MM.1S (cell line): ENCODE measurements at regions not wholly inside any gene's neighbourhood (a gene's known extent, or its start where the extent isn't known, plus 50 kb on each side); places are given as distances from the start of the nearest gene placed in this dataset.

Experiments
- DNase-seq: peaks from one replicate; pipeline ENCODE4 v3.0.0-alpha.2; 2015
- H2AFZ ChIP-seq: fragments of 300-600 bp; sonication (generic); 2 replicates; pipeline ENCODE4 v1.6.0; 2016; ENCODE audit warnings: antibody characterized with exemption, low read length
- H3F3A ChIP-seq: fragments of 300-600 bp; sonication (generic); 2 replicates; pipeline ENCODE4 v1.6.1; 2016; ENCODE audit warnings: mild to moderate bottlenecking, antibody characterized with exemption, low read length, moderate library complexity, mixed read lengths; ENCODE audit not compliant: insufficient read depth
- H3K27ac ChIP-seq: fragments of 300-600 bp; sonication (generic); 2 replicates; pipeline ENCODE4 v1.5.1; 2016; ENCODE audit warnings: mild to moderate bottlenecking, low read length
- H3K27me3 ChIP-seq: fragments of 300-600 bp; sonication (generic); replicated peaks from 2 replicates; pipeline ENCODE4 v1.6.0; 2016; ENCODE audit warnings: low read length; ENCODE audit not compliant: insufficient read depth
- H3K36me3 ChIP-seq: fragments of 300-600 bp; sonication (generic); replicated peaks from 2 replicates; pipeline ENCODE4 v1.6.1; 2016; ENCODE audit warnings: mild to moderate bottlenecking, low read length, mixed read lengths; ENCODE audit not compliant: insufficient read depth
- H3K4me1 ChIP-seq: fragments of 300-600 bp; sonication (generic); 2 replicates; pipeline ENCODE4 v1.6.1; 2016; ENCODE audit warnings: low read length, mixed read lengths
- H3K4me2 ChIP-seq: fragments of 300-600 bp; sonication (generic); 2 replicates; pipeline ENCODE4 v1.6.0; 2016; ENCODE audit warnings: low read depth, low read length
- H3K4me3 ChIP-seq: fragments of 300-600 bp; sonication (generic); 2 replicates; pipeline ENCODE4 v1.5.1; 2016; ENCODE audit warnings: low read length, mixed read lengths
- H3K79me2 ChIP-seq: fragments of 300-600 bp; sonication (generic); 2 replicates; pipeline ENCODE4 v1.6.1; 2016; ENCODE audit warnings: mixed run types, low read length, mixed read lengths
- H3K9ac ChIP-seq: fragments of 300-600 bp; sonication (generic); 2 replicates; pipeline ENCODE4 v1.6.1; 2016; ENCODE audit warnings: low read length, mixed read lengths
- H3K9me2 ChIP-seq: fragments of 300-600 bp; sonication (generic); replicated peaks from 2 replicates; pipeline ENCODE4 v1.6.1; 2016; ENCODE audit warnings: mild to moderate bottlenecking, low read length, mixed read lengths; ENCODE audit not compliant: insufficient read depth
- H3K9me3 ChIP-seq: fragments of 300-600 bp; sonication (generic); replicated peaks from 2 replicates; pipeline ENCODE4 v1.6.1; 2016; ENCODE audit warnings: mild to moderate bottlenecking, low read length, mixed read lengths; ENCODE audit not compliant: insufficient read depth
- H4K20me1 ChIP-seq: fragments of 300-600 bp; sonication (generic); 2 replicates; pipeline ENCODE4 v1.6.1; 2016; ENCODE audit warnings: mild to moderate bottlenecking, low read length, moderate library complexity, mixed read lengths; ENCODE audit not compliant: insufficient read depth
- EZH2 ChIP-seq: fragments of 300-600 bp; sonication (generic); optimal IDR thresholded peaks from 2 replicates; pipeline ENCODE3; 2017; ENCODE audit warnings: low read depth, mild to moderate bottlenecking, antibody characterized with exemption, low read length, mixed read lengths
- EZH2phosphoT487 ChIP-seq: fragments of 300-600 bp; sonication (generic); IDR thresholded peaks from 2 replicates; pipeline ENCODE4 v1.6.1; 2018; ENCODE audit warnings: antibody characterized with exemption, low read length
- TF ChIP-seq, protein P1 (sequence below): fragments of 300-600 bp; sonication (generic); IDR thresholded peaks from 2 replicates; pipeline ENCODE4 v1.5.1; 2016; ENCODE audit warnings: antibody characterized with exemption, low read length, mixed read lengths

DNA sequence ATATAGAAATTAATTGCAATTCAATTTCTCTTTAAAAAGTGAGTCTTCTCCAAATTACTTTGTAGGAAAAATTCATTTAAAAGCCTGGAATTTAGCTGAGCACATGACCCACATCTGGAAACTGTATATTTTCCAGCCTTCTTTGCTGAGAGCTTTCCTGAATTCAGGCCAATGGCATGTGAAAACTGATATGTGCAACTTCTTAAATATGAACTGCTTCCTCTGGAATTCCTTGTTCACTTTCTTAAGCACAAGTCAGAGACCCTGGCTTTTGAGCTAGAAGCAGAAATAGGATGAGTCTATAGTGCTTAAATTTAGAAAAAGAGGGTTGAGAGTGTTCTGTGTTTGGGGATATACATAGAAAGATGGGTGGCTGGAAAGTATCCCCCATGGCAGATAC lies 365.1 kb upstream of the MTPN start:
- no peaks in the 10 kb centered on the region for H3K36me3 ChIP-seq
- no peaks in the 10 kb centered on the region for H3F3A ChIP-seq
- H2AFZ ChIP-seq: no peak overlapping the region
- no peak for DNase-seq
- no peak overlapping the region for H3K4me3 ChIP-seq
- H3K4me2 ChIP-seq: no peak overlapping the region
- no peaks in the 10 kb centered on the region for H3K27me3 ChIP-seq
- H3K4me1 ChIP-seq: 0 out of 2 replicates have a peak, but pooled peaks cover 1% of the 10 kb centered on the region
- no peaks in the 10 kb centered on the region for H3K9me3 ChIP-seq
- H3K9me2 ChIP-seq: no peaks in the 10 kb centered on the region
- H4K20me1 ChIP-seq: no peaks in the 10 kb centered on the region
- no peak overlapping the region for H3K27ac ChIP-seq
- TF ChIP-seq EZH2phosphoT487 (no peak), EZH2 (no peak)
- TF ChIP-seq, protein P1, sequence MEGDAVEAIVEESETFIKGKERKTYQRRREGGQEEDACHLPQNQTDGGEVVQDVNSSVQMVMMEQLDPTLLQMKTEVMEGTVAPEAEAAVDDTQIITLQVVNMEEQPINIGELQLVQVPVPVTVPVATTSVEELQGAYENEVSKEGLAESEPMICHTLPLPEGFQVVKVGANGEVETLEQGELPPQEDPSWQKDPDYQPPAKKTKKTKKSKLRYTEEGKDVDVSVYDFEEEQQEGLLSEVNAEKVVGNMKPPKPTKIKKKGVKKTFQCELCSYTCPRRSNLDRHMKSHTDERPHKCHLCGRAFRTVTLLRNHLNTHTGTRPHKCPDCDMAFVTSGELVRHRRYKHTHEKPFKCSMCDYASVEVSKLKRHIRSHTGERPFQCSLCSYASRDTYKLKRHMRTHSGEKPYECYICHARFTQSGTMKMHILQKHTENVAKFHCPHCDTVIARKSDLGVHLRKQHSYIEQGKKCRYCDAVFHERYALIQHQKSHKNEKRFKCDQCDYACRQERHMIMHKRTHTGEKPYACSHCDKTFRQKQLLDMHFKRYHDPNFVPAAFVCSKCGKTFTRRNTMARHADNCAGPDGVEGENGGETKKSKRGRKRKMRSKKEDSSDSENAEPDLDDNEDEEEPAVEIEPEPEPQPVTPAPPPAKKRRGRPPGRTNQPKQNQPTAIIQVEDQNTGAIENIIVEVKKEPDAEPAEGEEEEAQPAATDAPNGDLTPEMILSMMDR: no peak
- no peak overlapping the region for H3K9ac ChIP-seq
- H3K79me2 ChIP-seq: no peaks in the 10 kb centered on the region

DNA sequence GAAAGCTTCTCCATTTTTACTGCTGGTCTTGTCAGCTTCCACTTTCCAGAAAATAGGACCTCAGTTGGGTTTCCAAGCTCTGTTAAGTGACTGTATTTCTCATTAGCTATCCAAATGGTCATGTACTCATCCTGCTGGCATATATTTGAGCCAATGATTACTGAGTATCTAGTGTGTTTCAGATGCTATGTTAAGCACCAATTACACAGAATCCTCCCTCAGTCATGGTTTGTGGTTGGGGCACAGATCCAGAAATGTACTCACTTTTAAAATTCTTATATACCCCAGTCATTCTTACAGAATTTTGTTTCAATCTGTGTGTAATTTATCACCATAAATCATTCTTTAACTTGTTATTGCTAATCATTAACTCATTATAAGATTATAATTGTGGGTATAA lies 362.3 kb upstream of the MTPN start:
- no peak for DNase-seq
- Histone ChIP-seq H3F3A (no peaks in the 10 kb centered on the region), H3K4me2 (no peak overlapping the region), H3K27ac (no peak overlapping the region), H3K36me3 (no peaks in the 10 kb centered on the region), H3K4me3 (no peak overlapping the region), H3K9me2 (no peaks in the 10 kb centered on the region), H4K20me1 (no peaks in the 10 kb centered on the region), H3K9ac (no peak overlapping the region), H3K79me2 (no peaks in the 10 kb centered on the region), H3K27me3 (no peaks in the 10 kb centered on the region), H3K9me3 (no peaks in the 10 kb centered on the region), H3K4me1 (no peaks in the 10 kb centered on the region), H2AFZ (no peak overlapping the region)
- TF ChIP-seq EZH2 (no peak), EZH2phosphoT487 (no peak)
- TF ChIP-seq, protein P1: no peak

DNA sequence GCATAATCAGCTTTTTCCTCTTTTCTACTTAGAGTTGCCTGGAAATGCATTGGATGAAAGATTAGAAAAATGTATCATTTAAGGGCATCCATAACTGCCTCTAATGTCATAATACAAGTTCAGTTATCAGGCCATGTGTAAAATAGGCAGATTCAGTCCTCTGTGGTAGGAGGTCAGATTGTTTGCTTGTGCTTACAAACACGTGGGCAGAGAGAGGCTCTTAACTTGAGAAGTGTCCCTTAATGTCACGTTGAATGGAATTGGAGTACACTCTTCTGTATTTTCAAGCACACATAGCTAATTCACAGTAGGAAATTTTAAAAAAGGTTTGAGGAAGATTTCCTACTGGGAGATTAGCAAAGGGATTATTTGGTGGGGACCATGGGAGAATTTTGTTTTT lies 359.8 kb upstream of the MTPN start:
- Histone ChIP-seq H3K9me2 (no peaks in the 10 kb centered on the region), H3K4me2 (no peak overlapping the region), H3K36me3 (no peaks in the 10 kb centered on the region), H3K4me1 (no peaks in the 10 kb centered on the region), H2AFZ (no peak overlapping the region), H4K20me1 (no peaks in the 10 kb centered on the region), H3K27me3 (no peaks in the 10 kb centered on the region), H3K9ac (no peak overlapping the region), H3K79me2 (no peaks in the 10 kb centered on the region), H3K4me3 (no peak overlapping the region), H3K9me3 (no peaks in the 10 kb centered on the region), H3K27ac (no peak overlapping the region), H3F3A (no peaks in the 10 kb centered on the region)
- DNase-seq: no peak
- TF ChIP-seq, protein P1: no peak
- no peak for TF ChIP-seq EZH2
- TF ChIP-seq EZH2phosphoT487: no peak
